Astrocyte (in vitro differentiated cells and primary cell): ENCODE measurements at regions not wholly inside any gene's neighbourhood (a gene's known extent, or its start where the extent isn't known, plus 50 kb on each side); places are given as distances from the start of the nearest gene placed in this dataset.

Experiments used
- CTCF ChIP-seq: IDR thresholded peaks from 2 replicates; pipeline ENCODE4 v1.5.1; 2011; ENCODE audit warnings: low read depth, mild to moderate bottlenecking, inconsistent platforms, low read length, moderate library complexity; ENCODE audit not compliant: insufficient read depth
- EZH2 ChIP-seq: IDR thresholded peaks from 2 replicates; pipeline ENCODE4 v1.6.1; 2012; ENCODE audit warnings: mild to moderate bottlenecking, low read length, inconsistent platforms; ENCODE audit not compliant: insufficient read depth

GRCh38 chr4:8699063-8699385, 106.5 kb downstream of the CPZ start:
- TF ChIP-seq CTCF (no peak), EZH2 (no peak)
